ENCODE measurements at regions not wholly inside any gene's neighbourhood (a gene's known extent, or its start where the extent isn't known, plus 50 kb on each side); places are given as distances from the start of the nearest gene placed in this dataset.

DNA sequence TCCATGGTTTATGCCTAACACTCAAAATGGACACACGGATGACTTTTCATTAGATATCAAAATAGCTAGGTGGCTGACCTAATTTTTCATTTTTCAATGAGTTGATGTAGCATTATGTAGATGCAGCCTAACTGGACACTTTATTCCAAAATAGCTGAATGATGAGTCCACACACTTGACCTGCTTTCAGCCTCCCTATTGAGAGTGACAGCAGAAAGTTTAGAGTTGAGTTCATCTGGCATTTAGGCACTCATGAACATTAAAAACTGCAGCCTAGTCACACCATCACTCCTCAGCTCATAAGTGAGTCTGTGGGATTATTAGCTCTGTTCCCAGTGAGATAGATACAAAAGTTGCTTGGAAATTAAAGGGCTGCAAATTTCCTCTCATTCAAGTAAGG, 307.3 kb upstream of the PRKD1 start (continued):
- TF ChIP-seq, protein P1, sequence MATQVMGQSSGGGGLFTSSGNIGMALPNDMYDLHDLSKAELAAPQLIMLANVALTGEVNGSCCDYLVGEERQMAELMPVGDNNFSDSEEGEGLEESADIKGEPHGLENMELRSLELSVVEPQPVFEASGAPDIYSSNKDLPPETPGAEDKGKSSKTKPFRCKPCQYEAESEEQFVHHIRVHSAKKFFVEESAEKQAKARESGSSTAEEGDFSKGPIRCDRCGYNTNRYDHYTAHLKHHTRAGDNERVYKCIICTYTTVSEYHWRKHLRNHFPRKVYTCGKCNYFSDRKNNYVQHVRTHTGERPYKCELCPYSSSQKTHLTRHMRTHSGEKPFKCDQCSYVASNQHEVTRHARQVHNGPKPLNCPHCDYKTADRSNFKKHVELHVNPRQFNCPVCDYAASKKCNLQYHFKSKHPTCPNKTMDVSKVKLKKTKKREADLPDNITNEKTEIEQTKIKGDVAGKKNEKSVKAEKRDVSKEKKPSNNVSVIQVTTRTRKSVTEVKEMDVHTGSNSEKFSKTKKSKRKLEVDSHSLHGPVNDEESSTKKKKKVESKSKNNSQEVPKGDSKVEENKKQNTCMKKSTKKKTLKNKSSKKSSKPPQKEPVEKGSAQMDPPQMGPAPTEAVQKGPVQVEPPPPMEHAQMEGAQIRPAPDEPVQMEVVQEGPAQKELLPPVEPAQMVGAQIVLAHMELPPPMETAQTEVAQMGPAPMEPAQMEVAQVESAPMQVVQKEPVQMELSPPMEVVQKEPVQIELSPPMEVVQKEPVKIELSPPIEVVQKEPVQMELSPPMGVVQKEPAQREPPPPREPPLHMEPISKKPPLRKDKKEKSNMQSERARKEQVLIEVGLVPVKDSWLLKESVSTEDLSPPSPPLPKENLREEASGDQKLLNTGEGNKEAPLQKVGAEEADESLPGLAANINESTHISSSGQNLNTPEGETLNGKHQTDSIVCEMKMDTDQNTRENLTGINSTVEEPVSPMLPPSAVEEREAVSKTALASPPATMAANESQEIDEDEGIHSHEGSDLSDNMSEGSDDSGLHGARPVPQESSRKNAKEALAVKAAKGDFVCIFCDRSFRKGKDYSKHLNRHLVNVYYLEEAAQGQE (IDR thresholded peaks at IDR 0.05; ENCODE audit: unreplicated experiment) = no peak

DNA sequence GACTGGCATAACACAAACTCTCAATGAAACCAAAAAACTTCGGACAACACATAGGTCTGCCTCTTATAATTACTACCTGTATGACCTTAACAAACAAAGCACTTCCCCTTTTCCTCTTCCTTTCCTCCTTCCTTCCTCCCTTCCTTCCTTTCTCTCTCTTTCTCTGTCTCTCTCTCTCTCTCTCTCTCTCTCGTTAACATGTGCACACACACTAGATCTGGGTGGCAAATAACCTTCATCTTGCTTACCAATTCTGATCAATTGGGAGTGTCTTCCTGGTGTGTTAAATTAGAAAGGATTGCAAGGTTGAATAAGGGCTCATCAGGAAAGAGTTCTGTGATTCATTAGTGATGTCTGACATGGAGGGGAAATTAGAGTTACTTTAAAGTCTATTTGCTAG, 307.8 kb upstream of the PRKD1 start:
- Mint-ChIP-seq H3K9me3 (no peaks in the 10 kb centered on the region), H3K4me3 (no peak overlapping the region), H3K4me1 (peaks cover 14% of the 10 kb centered on the region), H3K27me3 (ENCODE audit: insufficient read depth, low read depth, poor library complexity) (peaks cover 4% of the 10 kb centered on the region), H3K27ac (no peak overlapping the region), H3K36me3 (ENCODE audit: low read depth) (no peaks in the 10 kb centered on the region)
- Histone ChIP-seq H3K9me2 (ENCODE audit: insufficient read depth) (peaks cover 23% of the 10 kb centered on the region; the same call in 1 of the 2 replicates), H2AFZ (no peak overlapping the region), H4K20me1 (replicated peaks; ENCODE audit: insufficient read depth) (no peaks in the 10 kb centered on the region), H3K4me2 (no peak overlapping the region), H3K4me1 (ENCODE audit: insufficient read depth) (peaks cover 12% of the 10 kb centered on the region), H3K36me3 (ENCODE audit: insufficient read depth) (no peaks in the 10 kb centered on the region), H3K79me2 (replicated peaks; ENCODE audit: insufficient read depth) (no peaks in the 10 kb centered on the region), H3K27ac (ENCODE audit: low read depth) (no peak overlapping the region), H3K4me3 (no peak overlapping the region), H3K27me3 (ENCODE audit: insufficient read depth) (no peaks in the 10 kb centered on the region), H3F3A (replicated peaks; ENCODE audit: low read depth) (no peaks in the 10 kb centered on the region)
- ATAC-seq = no peak
- DNase-seq (ENCODE audit: low spot score) = no peak
- TF ChIP-seq ZNF114 (CRISPR knock-in tag; IDR thresholded peaks at IDR 0.05) (no peak), STAT1 (IDR thresholded peaks at IDR 0.05; ENCODE audit: unreplicated experiment) (no peak), JUNB (IDR thresholded peaks at IDR 0.05; ENCODE audit: unreplicated experiment) (no peak), POLR2AphosphoS5 (IDR thresholded peaks at IDR 0.05; ENCODE audit: low read depth) (no peak), NANOG (IDR thresholded peaks at IDR 0.05; ENCODE audit: borderline replicate concordance) (no peak)
- TF ChIP-seq, protein P2, sequence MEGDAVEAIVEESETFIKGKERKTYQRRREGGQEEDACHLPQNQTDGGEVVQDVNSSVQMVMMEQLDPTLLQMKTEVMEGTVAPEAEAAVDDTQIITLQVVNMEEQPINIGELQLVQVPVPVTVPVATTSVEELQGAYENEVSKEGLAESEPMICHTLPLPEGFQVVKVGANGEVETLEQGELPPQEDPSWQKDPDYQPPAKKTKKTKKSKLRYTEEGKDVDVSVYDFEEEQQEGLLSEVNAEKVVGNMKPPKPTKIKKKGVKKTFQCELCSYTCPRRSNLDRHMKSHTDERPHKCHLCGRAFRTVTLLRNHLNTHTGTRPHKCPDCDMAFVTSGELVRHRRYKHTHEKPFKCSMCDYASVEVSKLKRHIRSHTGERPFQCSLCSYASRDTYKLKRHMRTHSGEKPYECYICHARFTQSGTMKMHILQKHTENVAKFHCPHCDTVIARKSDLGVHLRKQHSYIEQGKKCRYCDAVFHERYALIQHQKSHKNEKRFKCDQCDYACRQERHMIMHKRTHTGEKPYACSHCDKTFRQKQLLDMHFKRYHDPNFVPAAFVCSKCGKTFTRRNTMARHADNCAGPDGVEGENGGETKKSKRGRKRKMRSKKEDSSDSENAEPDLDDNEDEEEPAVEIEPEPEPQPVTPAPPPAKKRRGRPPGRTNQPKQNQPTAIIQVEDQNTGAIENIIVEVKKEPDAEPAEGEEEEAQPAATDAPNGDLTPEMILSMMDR (conservative IDR thresholded peaks at IDR 0.05; ENCODE audit: low read depth in 2 of 2) = no peak
- TF ChIP-seq, protein P3, sequence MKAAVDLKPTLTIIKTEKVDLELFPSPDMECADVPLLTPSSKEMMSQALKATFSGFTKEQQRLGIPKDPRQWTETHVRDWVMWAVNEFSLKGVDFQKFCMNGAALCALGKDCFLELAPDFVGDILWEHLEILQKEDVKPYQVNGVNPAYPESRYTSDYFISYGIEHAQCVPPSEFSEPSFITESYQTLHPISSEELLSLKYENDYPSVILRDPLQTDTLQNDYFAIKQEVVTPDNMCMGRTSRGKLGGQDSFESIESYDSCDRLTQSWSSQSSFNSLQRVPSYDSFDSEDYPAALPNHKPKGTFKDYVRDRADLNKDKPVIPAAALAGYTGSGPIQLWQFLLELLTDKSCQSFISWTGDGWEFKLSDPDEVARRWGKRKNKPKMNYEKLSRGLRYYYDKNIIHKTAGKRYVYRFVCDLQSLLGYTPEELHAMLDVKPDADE (IDR thresholded peaks at IDR 0.05) = no peak

DNA sequence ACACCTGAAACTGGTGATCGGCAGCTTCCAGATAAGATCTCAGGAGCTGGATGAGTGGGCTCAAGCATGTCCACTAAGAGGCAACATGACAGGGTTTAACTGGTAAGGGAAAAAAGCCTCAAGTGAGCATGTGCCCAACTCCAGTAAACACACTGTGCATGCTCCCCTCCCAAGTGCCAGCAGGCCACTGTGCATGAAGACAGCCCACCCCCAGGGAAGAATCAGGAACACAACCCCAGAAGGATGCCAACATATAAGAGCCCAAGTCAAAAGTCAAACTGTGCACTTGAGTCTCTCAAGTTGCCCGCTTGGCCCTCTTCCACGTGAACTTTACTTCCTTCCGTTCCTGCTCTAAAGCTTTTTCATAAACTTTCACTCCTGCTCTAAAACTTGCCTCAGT, 311.3 kb upstream of the PRKD1 start:
- Mint-ChIP-seq H3K4me1 (peaks cover 16% of the 10 kb centered on the region), H3K4me3 (no peak overlapping the region), H3K27ac (no peak overlapping the region), H3K36me3 (ENCODE audit: low read depth) (no peaks in the 10 kb centered on the region), H3K27me3 (ENCODE audit: insufficient read depth, low read depth, poor library complexity) (peaks cover 4% of the 10 kb centered on the region), H3K9me3 (no peaks in the 10 kb centered on the region)
- DNase-seq (ENCODE audit: low spot score) = no peak
- H3K36me3 ChIP-seq (ENCODE audit: insufficient read depth) = no peaks in the 10 kb centered on the region
- H2AFZ ChIP-seq = 0 out of 2 replicates have a peak overlapping the region, but pooled peaks have one; percentile 84
- H3K4me3 ChIP-seq = no peak overlapping the region
- no peaks in the 10 kb centered on the region for H4K20me1 ChIP-seq (replicated peaks; ENCODE audit: insufficient read depth)
- H3K27me3 ChIP-seq (ENCODE audit: insufficient read depth) = no peaks in the 10 kb centered on the region
- H3K4me1 ChIP-seq (ENCODE audit: insufficient read depth) = peaks cover 13% of the 10 kb centered on the region
- H3K4me2 ChIP-seq = no peak overlapping the region
- H3K79me2 ChIP-seq (replicated peaks; ENCODE audit: insufficient read depth) = no peaks in the 10 kb centered on the region
- peaks cover 19% of the 10 kb centered on the region; the same call in 1 of the 2 replicates for H3K9me2 ChIP-seq (ENCODE audit: insufficient read depth)
- H3F3A ChIP-seq (replicated peaks; ENCODE audit: low read depth) = no peaks in the 10 kb centered on the region
- no peak overlapping the region for H3K27ac ChIP-seq (ENCODE audit: low read depth)
- ATAC-seq = no peak
- no peak for TF ChIP-seq ZNF331 (CRISPR knock-in tag; IDR thresholded peaks at IDR 0.05; ENCODE audit: low read depth)
- TF ChIP-seq NANOG (IDR thresholded peaks at IDR 0.05; ENCODE audit: borderline replicate concordance) = no peak
- no peak for TF ChIP-seq EZH2 (IDR thresholded peaks at IDR 0.05; ENCODE audit: low read depth, unreplicated experiment)
- no peak for TF ChIP-seq STAT1 (IDR thresholded peaks at IDR 0.05; ENCODE audit: unreplicated experiment)
- TF ChIP-seq, protein P3 (IDR thresholded peaks at IDR 0.05) = no peak
- TF ChIP-seq, protein P2 (conservative IDR thresholded peaks at IDR 0.05; ENCODE audit: low read depth in 2 of 2) = no peak
- no peak for TF ChIP-seq EZH2phosphoT487 (IDR thresholded peaks at IDR 0.05; ENCODE audit: unreplicated experiment)

Measured in GM23338 (cell line).